ENCODE measurements at regions not wholly inside any gene's neighbourhood (a gene's known extent, or its start where the extent isn't known, plus 50 kb on each side); places are given as distances from the start of the nearest gene placed in this dataset.
"Not testable (repeated sequence)": the region's sequence is repeated elsewhere in the genome, so short reads cannot be mapped to it uniquely, and the experiment has no call there.

- DNase-seq, result no peak
These were observed 1244.5 kb downstream of the CDH11 start for GRCh38 chr16:63877401-63877800.

GRCh38 chr16:63876103-63876502 is 1245.8 kb downstream of the CDH11 start:
- DNase-seq, result no peak

- not testable (repeated sequence) for DNase-seq
These were observed 1261.2 kb downstream of the CDH11 start for GRCh38 chr16:63860700-63861099.

GRCh38 chr16:63856537-63856936 is 1265.3 kb downstream of the CDH11 start:
- DNase-seq, result no peak

- no peak for DNase-seq
These were observed 1270.9 kb downstream of the CDH11 start for GRCh38 chr16:63850979-63851378.

- DNase-seq, result no peak
These were observed 1280.6 kb downstream of the CDH11 start for GRCh38 chr16:63841271-63841670.

- DNase-seq, result no peak
These were observed 1291.8 kb downstream of the CDH11 start for GRCh38 chr16:63830061-63830460.

- DNase-seq, result no peak
These were observed 1299.0 kb downstream of the CDH11 start for GRCh38 chr16:63822818-63823217.

GRCh38 chr16:63816276-63816675 is 1305.6 kb downstream of the CDH11 start:
- DNase-seq, result no peak

GRCh38 chr16:63813862-63814261 is 1308.0 kb downstream of the CDH11 start:
- no peak for DNase-seq

GRCh38 chr16:63808730-63809129 is 1313.1 kb downstream of the CDH11 start:
- DNase-seq, result no peak

- no peak for DNase-seq
These were observed 1314.9 kb downstream of the CDH11 start for GRCh38 chr16:63806794-63807506.

- DNase-seq, result no peak
These were observed 1317.7 kb downstream of the CDH11 start for GRCh38 chr16:63804126-63804525.

- DNase-seq, result no peak
These were observed 1332.3 kb downstream of the CDH11 start for GRCh38 chr16:63789603-63790002.

GRCh38 chr16:63787014-63787413 is 1334.8 kb downstream of the CDH11 start:
- DNase-seq, result no peak

GRCh38 chr16:63785170-63785569 is 1336.7 kb downstream of the CDH11 start:
- DNase-seq, result no peak

GRCh38 chr16:63776437-63776836 is 1345.4 kb downstream of the CDH11 start:
- DNase-seq, result no peak

GRCh38 chr16:63776034-63776433 is 1345.8 kb downstream of the CDH11 start:
- no peak for DNase-seq

GRCh38 chr16:63774302-63774701 is 1347.6 kb downstream of the CDH11 start:
- DNase-seq, result no peak

GRCh38 chr16:63769211-63769610 is 1352.7 kb downstream of the CDH11 start:
- DNase-seq, result no peak

- not testable (repeated sequence) for DNase-seq
These were observed 1361.6 kb downstream of the CDH11 start for GRCh38 chr16:63760246-63760645.

- DNase-seq, result no peak
These were observed 1369.5 kb downstream of the CDH11 start for GRCh38 chr16:63752347-63752746.

- no peak for DNase-seq
These were observed 1372.6 kb downstream of the CDH11 start for GRCh38 chr16:63749276-63749675.

- no peak for DNase-seq
These were observed 1376.4 kb downstream of the CDH11 start for GRCh38 chr16:63745456-63745855.
